GM13976 (cell line): ENCODE measurements at regions not wholly inside any gene's neighbourhood (a gene's known extent, or its start where the extent isn't known, plus 50 kb on each side); places are given as distances from the start of the nearest gene placed in this dataset.
"Not testable (repeated sequence)": the region's sequence is repeated elsewhere in the genome, so short reads cannot be mapped to it uniquely, and the experiment has no call there.

Source experiments
- DNase-seq: peaks from one replicate; pipeline ENCODE4 v3.0.0; 2012; ENCODE audit warnings: low spot score
- in situ Hi-C: fragments of 300-500 bp; cut with MboI; formaldehyde crosslinking; loops from one replicate; pipeline ENCODE4 v1.12.0; 2022; ENCODE audit warnings: low sequenced_read_pairs, mixed read lengths, inconsistent platforms; ENCODE audit not compliant: unreplicated experiment
- TF ChIP-seq, protein P1 (sequence below): IDR thresholded peaks from 2 replicates; pipeline ENCODE4 v1.5.1; 2012; ENCODE audit warnings: borderline replicate concordance, mild to moderate bottlenecking; ENCODE audit not compliant: insufficient read depth; ENCODE audit errors: extremely low read depth, missing control alignments, control extremely low read depth

DNA sequence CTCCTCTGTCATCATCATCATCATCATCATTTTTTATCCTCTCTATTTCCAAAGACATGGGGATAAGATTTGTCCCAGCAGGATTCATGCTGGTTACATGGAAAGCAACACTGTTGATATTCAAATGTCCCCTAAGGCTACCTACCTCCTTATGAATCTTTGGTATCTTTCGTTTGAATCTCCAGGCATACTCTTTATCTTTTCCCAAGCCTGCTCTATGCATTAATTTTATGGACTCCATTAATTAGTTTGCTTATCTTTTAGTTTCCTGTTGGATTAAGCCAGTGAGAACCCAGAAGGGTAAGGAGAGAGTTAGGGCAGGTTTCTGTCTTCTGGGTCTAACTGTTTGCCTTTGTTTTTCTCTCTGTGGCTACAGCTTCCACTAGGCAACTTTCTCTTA is 129.6 kb upstream of the GOT2 start:
- no peak for DNase-seq
- in situ Hi-C loops = no loop called here
- TF ChIP-seq, protein P1, sequence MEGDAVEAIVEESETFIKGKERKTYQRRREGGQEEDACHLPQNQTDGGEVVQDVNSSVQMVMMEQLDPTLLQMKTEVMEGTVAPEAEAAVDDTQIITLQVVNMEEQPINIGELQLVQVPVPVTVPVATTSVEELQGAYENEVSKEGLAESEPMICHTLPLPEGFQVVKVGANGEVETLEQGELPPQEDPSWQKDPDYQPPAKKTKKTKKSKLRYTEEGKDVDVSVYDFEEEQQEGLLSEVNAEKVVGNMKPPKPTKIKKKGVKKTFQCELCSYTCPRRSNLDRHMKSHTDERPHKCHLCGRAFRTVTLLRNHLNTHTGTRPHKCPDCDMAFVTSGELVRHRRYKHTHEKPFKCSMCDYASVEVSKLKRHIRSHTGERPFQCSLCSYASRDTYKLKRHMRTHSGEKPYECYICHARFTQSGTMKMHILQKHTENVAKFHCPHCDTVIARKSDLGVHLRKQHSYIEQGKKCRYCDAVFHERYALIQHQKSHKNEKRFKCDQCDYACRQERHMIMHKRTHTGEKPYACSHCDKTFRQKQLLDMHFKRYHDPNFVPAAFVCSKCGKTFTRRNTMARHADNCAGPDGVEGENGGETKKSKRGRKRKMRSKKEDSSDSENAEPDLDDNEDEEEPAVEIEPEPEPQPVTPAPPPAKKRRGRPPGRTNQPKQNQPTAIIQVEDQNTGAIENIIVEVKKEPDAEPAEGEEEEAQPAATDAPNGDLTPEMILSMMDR = no peak

DNA sequence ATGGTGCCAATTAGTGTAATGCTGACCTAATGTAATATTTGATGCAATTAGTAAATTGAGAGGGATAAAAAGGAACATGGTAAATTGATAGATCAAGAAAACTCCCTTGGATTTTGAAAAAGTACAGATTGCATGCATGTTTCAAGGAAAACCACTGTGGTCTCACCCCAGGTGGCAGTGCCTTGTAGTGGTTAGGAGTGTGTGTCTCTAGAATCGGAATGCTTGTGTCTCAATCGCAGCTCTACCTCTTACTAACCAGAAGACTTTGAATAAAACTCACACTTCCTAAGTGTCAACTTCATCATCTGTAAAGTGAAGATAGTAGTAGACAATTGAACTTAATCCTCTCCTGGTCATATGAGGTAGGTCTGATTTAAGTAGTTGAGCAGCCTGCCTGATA is 128.9 kb upstream of the GOT2 start:
- in situ Hi-C loops = no loop called here
- no peak for DNase-seq
- TF ChIP-seq, protein P1 = no peak

DNA sequence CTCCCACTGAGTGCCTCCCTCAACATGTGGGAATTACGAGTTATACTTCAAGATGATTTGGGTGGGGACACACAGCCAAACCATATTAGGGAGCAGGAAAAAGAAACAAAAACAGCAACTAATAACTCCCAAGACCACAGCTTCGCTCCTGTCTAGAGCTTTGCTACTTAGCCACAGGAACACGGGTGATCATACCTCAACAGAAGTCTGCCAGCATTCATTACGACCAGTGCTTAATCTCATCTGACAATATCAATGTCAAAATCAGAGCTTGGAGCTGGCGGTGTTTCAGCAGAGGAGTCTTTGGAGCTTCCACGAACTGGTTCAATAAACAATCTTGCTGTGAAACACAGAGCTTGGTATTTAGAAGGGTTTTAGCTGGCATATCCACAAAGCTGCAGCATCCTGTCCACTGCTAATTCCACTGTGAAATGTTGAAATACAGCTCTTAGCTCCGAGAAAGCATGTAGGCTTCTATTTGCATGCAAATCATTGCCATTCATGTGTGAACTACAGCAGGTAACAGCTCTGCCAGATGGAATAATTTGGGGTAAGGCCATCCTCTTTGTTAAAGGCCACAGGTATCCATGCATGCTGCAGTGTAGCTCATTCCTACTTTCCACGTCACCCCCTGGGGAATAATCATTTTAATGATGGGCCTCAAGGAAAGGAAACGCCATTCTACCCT is 128.4 kb upstream of the GOT2 start:
- DNase-seq = no peak
- in situ Hi-C loops = no loop called here
- TF ChIP-seq, protein P1 = no peak

DNA sequence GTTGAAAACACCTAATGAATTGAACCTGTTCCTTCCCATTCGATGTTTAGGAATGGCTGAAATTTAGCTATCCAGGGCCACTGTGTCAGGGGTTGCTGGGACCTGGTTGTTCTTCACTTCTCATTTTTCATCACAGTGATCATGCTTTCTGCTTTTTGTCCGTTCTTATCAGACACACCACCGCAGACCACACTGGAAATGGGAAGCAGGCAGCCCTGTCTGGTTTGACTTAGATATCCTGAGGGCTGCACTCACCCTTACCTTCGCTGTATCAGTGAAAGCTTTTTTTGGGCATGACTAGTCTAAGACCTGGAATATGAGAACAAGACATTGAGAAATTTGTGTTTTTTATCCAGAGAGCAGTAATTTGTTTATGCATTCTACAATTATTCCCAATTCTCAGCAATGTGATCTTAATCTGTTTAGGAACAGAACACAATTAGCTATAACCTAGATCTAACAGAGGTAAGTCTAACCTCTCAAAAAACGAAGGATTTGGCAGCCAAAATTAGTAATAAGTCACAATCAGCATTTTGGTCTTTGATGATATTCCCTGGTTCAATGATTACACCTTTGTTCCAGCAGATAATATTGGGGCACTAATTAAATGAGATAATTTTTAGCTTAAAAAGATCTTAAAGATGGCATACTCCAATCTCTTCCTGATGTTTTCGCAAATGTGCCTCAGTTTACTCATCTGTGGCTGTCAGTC is 126.0 kb upstream of the GOT2 start:
- no peak for DNase-seq
- TF ChIP-seq, protein P1 = no peak
- in situ Hi-C loops = no loop called here

DNA sequence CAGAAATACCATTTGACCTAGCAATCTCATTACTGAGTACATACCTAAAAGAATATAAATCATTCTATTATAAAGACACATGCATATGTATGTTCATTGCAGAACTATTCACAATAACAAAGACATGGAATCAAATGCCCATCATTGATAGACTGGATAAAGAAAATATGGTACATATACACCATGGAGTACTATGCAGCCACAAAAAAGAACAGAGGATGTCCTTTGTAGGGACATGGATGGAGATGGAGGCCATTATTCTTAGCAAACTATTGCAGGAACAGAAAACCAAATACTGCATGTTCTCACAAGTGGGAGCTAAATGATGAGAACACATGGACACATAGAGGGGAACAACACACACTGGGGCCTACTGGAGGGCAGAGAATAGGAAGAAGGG is 124.5 kb upstream of the GOT2 start:
- DNase-seq, in situ Hi-C loops: not testable (repeated sequence)

DNA sequence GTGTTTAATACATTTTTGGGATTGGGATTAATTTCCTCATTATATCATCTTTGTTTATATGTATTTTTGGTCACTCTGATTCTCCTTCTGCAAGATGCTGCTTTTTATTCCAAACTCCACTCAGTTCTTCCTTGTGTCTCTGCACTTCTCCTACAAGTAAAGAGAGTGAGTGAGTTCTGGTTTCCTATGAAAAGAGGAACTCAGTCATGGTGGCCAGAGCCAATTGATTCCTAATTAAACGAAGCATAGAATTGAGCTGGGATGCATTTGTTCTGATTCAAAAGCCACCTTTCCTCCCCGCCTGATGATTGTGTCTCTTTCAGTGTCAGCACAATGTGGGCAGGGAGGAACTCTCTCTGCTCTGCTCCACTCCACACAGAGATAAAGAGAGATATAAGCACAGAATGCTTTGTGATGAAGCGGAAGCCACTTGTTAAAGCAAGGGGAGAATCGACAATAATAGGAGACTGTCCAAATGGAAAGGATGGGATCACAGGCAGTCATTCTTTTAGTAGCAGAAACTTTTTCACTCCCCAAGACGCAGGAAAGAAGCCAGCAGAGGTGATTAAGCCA is 121.3 kb upstream of the GOT2 start:
- TF ChIP-seq, protein P1 = no peak
- in situ Hi-C loops = no loop called here
- no peak for DNase-seq
